Fibroblast of lung (primary cell): ENCODE measurements at regions not wholly inside any gene's neighbourhood (a gene's known extent, or its start where the extent isn't known, plus 50 kb on each side); places are given as distances from the start of the nearest gene placed in this dataset.

Source experiments
- DNase-seq, 2 donors: peaks; one replicate each; pipeline versions ENCODE4 v3.0.0 to v3.0.0-alpha.2; 2010; ENCODE audit warnings: low read depth in 2 of 2
- H2AFZ ChIP-seq: 2 replicates; pipeline ENCODE4 v1.5.1; 2012; ENCODE audit warnings: low read length, control low read depth, inconsistent platforms
- H3K27ac ChIP-seq: 2 replicates; pipeline ENCODE4 v1.5.1; 2011; ENCODE audit warnings: low read length, control low read depth; ENCODE audit not compliant: insufficient read depth
- H3K27me3 ChIP-seq: 2 replicates; pipeline ENCODE4 v1.5.1; 2011; ENCODE audit warnings: mild to moderate bottlenecking, low read length; ENCODE audit not compliant: control insufficient read depth, insufficient read depth
- H3K36me3 ChIP-seq: 2 replicates; pipeline ENCODE4 v1.5.1; 2011; ENCODE audit warnings: low read length; ENCODE audit not compliant: control insufficient read depth, insufficient read depth
- H3K4me1 ChIP-seq: 2 replicates; pipeline ENCODE4 v1.5.1; 2011; ENCODE audit warnings: low read length; ENCODE audit not compliant: control insufficient read depth, insufficient read depth; ENCODE audit errors: extremely low read depth
- H3K4me2 ChIP-seq: 2 replicates; pipeline ENCODE4 v1.5.1; 2011; ENCODE audit warnings: low read length, control low read depth; ENCODE audit not compliant: insufficient read depth; ENCODE audit errors: extremely low read depth
- H3K4me3 ChIP-seq, 4 experiments: fragments of 200-600 bp in 1 of 4; sonication (generic) in 1 of 4; replicated peaks in 1 of 4; 2 replicates each; pipeline ENCODE4 v1.5.1; 2011 to 2016; ENCODE audit warnings: low read length in 4 of 4, low read depth in 3 of 4, mild to moderate bottlenecking in 3 of 4, control low read depth in 2 of 4, inconsistent platforms in 1 of 4, mixed read lengths in 1 of 4; ENCODE audit not compliant: insufficient read depth in 1 of 4; ENCODE audit errors: control extremely low read depth in 1 of 4
- H3K79me2 ChIP-seq: 2 replicates; pipeline ENCODE4 v1.5.1; 2012; ENCODE audit warnings: mild to moderate bottlenecking, low read length, inconsistent platforms; ENCODE audit not compliant: control insufficient read depth, insufficient read depth
- H3K9ac ChIP-seq: 2 replicates; pipeline ENCODE4 v1.5.1; 2011; ENCODE audit warnings: mild to moderate bottlenecking, low read length, control low read depth; ENCODE audit not compliant: insufficient read depth
- H3K9me3 ChIP-seq: 2 replicates; pipeline ENCODE4 v1.5.1; 2012; ENCODE audit warnings: low read depth, low read length; ENCODE audit not compliant: control insufficient read depth, insufficient read depth
- H4K20me1 ChIP-seq: 2 replicates; pipeline ENCODE4 v1.5.1; 2011; ENCODE audit warnings: low read length; ENCODE audit not compliant: control insufficient read depth, insufficient read depth; ENCODE audit errors: extremely low read depth
- EZH2 ChIP-seq: IDR thresholded peaks from 2 replicates; pipeline ENCODE4 v1.5.1; 2012; ENCODE audit warnings: low read length, control low read depth, mild to moderate bottlenecking; ENCODE audit errors: missing control alignments
- TF ChIP-seq, protein P1 (sequence below), 2 donors: IDR thresholded peaks in 1 of 2; conservative IDR thresholded peaks in 1 of 2; 1 replicate in 1 of 2; 2 replicates in 1 of 2; pipeline ENCODE4 v1.5.1; 2011 to 2012; ENCODE audit warnings: low read length in 2 of 2, control low read depth in 1 of 2, inconsistent platforms in 1 of 2, low read depth in 1 of 2, mild to moderate bottlenecking in 1 of 2

DNA sequence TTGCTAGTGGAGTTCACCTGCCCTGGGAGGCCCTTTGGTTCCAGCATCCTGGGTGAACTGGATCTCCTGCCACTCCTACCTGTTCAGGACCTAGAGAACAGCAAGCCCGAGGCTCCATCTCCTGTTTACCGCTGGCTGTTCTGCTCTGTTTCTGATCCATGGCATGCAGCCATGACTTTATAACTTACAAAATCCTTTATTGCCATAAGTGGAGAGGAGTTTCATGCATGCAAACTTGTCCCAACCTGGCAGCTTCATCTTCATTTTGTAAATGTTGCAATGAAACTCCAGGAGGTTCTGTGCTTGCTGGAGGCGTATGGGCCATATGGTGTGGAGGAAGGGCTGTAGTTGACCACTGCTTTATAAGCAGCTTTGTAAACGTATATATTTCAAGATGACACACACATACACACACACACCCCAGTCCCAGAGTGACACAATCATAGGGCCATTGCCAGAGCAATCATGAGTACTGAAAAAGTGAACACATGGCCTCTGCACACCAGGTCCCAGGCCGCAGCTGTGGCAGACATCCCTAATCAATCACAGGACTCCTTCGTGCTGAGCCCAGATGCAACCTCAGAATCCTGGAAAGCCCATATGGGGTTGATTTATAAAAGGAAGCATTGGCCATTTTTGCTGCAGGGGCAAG is 69.0 kb downstream of the UBIAD1 start:
- H3K9ac ChIP-seq, result no peak overlapping the region
- H3K4me3 ChIP-seq, result no peak overlapping the region
- H3K9me3 ChIP-seq, result no peaks in the 10 kb centered on the region
- H3K27ac ChIP-seq, result no peak overlapping the region
- H2AFZ ChIP-seq, result no peak overlapping the region
- no peak overlapping the region for H3K4me2 ChIP-seq
- TF ChIP-seq EZH2, result no peak
- TF ChIP-seq, protein P1, sequence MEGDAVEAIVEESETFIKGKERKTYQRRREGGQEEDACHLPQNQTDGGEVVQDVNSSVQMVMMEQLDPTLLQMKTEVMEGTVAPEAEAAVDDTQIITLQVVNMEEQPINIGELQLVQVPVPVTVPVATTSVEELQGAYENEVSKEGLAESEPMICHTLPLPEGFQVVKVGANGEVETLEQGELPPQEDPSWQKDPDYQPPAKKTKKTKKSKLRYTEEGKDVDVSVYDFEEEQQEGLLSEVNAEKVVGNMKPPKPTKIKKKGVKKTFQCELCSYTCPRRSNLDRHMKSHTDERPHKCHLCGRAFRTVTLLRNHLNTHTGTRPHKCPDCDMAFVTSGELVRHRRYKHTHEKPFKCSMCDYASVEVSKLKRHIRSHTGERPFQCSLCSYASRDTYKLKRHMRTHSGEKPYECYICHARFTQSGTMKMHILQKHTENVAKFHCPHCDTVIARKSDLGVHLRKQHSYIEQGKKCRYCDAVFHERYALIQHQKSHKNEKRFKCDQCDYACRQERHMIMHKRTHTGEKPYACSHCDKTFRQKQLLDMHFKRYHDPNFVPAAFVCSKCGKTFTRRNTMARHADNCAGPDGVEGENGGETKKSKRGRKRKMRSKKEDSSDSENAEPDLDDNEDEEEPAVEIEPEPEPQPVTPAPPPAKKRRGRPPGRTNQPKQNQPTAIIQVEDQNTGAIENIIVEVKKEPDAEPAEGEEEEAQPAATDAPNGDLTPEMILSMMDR (conservative IDR thresholded peaks at IDR 0.05 in 1 of 2, IDR thresholded peaks at IDR 0.05 in 1 of 2; ENCODE audit: low read depth in 1 of 2, low read length in 2 of 2), result no peak
- H3K4me1 ChIP-seq, result no peaks in the 10 kb centered on the region
- no peaks in the 10 kb centered on the region for H3K79me2 ChIP-seq
- H4K20me1 ChIP-seq, result no peaks in the 10 kb centered on the region
- peak in 1 of 2 donors; percentile 40 for DNase-seq
- peaks cover 17% of the 10 kb centered on the region for H3K27me3 ChIP-seq
- H3K36me3 ChIP-seq, result no peaks in the 10 kb centered on the region

DNA sequence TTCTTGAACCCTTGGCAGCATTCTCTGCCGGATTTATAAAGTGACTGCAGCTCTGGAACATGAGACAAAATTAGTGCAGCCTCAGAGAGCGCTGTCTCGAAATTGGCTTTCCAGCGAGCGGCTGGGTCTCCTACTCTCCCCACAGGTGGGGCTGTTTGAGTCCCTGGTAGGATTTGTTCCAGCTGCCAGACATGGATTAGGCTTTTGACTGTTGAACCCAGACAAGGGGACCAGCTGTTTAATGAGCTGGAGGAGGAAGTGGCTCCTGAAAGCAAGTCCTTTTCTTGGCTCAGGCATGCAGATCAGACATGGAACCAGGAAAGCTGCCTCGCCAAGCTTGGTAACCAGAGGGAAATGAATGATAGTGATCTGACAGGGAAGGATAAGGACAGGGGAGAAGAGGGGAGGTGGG is 69.6 kb downstream of the UBIAD1 start:
- Histone ChIP-seq H3K27ac (no peak overlapping the region), H3K79me2 (no peaks in the 10 kb centered on the region), H3K9ac (no peak overlapping the region), H3K36me3 (no peaks in the 10 kb centered on the region), H3K9me3 (no peaks in the 10 kb centered on the region), H3K4me2 (no peak overlapping the region), H4K20me1 (no peaks in the 10 kb centered on the region), H3K4me1 (no peaks in the 10 kb centered on the region), H3K27me3 (peaks cover 17% of the 10 kb centered on the region), H2AFZ (no peak overlapping the region), H3K4me3 (no peak overlapping the region)
- TF ChIP-seq EZH2, result no peak
- TF ChIP-seq, protein P1 (conservative IDR thresholded peaks at IDR 0.05 in 1 of 2, IDR thresholded peaks at IDR 0.05 in 1 of 2; ENCODE audit: low read depth in 1 of 2, low read length in 2 of 2), result no peak
- DNase-seq, result no peak

DNA sequence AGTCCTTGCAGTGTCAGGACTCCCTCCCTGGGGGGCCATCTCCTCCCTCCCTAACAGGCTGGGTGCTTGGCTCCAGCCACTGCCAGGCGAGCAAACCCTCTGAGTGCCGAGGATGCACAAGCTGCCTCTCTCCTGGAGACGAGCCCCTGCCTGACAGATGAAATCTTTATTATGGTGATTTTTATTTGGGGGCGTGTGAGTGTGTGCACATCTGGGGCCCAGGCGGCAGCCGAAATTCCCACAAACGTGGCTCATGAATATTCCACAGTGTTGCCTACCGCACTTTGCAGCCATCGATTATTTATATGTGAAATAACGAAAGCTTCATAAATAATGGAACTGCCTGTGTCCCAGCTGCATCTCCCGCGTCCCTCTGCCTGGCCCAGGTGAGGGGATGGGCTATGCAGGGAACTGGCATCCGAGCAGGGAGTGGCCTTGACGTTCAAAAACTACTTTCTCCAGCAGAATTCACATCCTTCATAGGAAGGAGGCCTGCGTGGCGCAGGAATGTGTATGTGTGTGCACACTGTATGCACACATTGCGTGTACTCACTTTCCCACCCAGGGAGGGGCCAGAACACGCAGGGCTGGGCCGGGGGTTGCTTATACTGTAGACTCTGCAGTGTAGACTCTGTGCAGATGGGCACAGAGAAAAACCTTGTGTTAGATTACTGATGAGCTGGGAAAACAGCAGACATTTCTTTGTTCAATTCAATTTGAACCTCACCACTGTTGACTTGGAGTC is 73.1 kb downstream of the UBIAD1 start:
- Histone ChIP-seq H3K4me1 (no peaks in the 10 kb centered on the region), H3K9ac (no peak overlapping the region), H2AFZ (no peak overlapping the region), H3K4me3 (no peak overlapping the region), H3K36me3 (no peaks in the 10 kb centered on the region), H3K9me3 (no peaks in the 10 kb centered on the region), H3K4me2 (no peak overlapping the region), H3K27me3 (peaks cover 4% of the 10 kb centered on the region), H3K79me2 (no peaks in the 10 kb centered on the region), H3K27ac (no peak overlapping the region), H4K20me1 (no peaks in the 10 kb centered on the region)
- TF ChIP-seq, protein P1 (conservative IDR thresholded peaks at IDR 0.05 in 1 of 2, IDR thresholded peaks at IDR 0.05 in 1 of 2; ENCODE audit: low read depth in 1 of 2, low read length in 2 of 2), result no peak
- no peak for TF ChIP-seq EZH2
- DNase-seq, result no peak
